GM19240 (cell line): ENCODE measurements at regions not wholly inside any gene's neighbourhood (a gene's known extent, or its start where the extent isn't known, plus 50 kb on each side); places are given as distances from the start of the nearest gene placed in this dataset.

Experiments used
- DNase-seq: peaks from one replicate; pipeline ENCODE4 v3.0.0; 2011; ENCODE audit warnings: low spot score; ENCODE audit not compliant: insufficient read length

- DNase-seq = no peak
Measured at GRCh38 chr1:81407000-81407821, 393.5 kb upstream of the ADGRL2 start.

DNA sequence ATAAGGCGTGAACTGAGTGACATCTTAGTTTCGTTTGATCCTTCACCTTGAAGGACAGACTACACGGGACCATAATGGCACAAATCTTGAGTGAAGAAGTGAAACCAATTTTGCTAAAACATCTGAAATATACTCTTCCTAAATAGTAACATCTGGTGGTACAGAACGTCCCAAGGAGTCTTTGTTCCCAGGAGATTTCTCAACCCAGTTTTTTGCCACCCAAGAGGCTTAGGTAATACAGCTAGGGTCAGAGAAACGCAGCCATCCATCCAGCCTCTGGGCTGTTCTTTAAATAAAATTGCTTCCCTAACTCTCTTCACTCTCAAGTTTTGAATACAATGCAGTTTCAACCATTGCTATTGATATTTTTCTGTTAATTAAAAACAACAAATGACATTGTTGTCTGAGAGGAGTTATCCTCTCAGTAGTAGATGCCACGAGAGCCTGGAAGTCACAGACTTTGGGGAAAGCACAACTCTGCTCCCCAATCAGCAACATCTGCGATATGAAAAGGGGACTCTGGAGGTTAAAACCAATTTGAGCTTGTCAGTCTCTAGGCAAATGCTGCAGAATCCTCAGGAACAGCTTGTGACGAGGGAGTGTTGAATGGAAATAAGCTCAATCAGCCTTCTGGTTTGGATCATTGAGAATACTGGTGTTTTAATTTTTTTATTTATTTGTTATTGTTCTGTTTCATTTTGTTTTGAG, 394.3 kb upstream of the ADGRL2 start:
- no peak for DNase-seq

DNA sequence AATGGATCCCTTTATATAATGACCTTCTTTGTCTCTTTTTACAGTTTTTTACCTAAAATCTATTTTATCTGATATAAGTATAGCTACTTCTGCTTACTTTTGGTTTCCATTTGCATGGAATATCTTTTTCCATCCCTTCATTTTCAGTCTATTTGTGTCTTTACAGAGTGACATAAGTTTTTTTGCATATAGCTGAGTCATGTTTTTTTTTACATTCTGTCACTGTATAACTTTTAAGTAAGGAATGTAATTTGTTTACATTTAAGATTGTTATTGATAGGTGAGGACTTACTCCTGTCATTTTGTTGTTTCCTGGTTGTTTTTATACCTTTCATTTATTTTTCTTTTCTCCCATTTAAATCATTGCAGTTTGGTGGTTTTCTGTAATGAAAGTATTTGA, 402.7 kb upstream of the ADGRL2 start:
- no peak for DNase-seq

DNA sequence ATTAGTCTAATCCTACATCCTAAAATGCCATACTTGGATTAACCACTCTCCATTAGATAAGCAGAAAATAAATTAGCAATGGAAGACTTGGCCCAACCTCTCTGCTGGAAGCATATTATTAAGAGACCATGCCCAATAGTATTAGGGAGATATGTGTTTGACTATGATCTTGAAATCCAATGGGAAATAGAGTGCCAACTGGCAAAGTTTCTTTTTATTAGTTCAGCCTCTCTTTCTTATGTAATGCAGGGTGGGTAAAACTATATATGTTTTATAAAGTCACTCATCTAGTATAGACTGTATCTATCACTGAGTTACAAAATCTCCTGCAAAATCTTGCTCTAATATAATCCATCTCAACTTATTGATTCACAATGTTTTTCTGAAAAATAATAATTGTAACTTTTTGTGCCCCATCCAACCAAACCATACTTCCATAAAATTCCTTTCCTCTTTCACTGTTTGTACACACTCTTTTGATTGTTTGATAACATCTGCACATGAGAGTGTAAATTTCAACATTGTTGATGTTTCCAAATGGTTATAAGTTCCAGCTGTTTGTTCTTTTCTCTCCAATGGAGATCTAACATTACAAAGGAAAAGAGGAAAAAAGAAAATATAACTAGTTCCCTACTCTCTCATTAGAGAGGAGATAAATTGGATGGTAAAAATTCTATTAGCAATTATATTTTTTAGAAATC, 408.1 kb upstream of the ADGRL2 start:
- DNase-seq = no peak

- DNase-seq = no peak
Measured at GRCh38 chr1:81391125-81391828, 409.5 kb upstream of the ADGRL2 start.

- no peak for DNase-seq
Measured at GRCh38 chr1:81388435-81388834, 412.3 kb upstream of the ADGRL2 start.

GRCh38 chr1:81387446-81387845, 413.3 kb upstream of the ADGRL2 start:
- no peak for DNase-seq

GRCh38 chr1:81382561-81382960, 418.2 kb upstream of the ADGRL2 start:
- DNase-seq = no peak

GRCh38 chr1:81381881-81382280, 418.9 kb upstream of the ADGRL2 start:
- no peak for DNase-seq

- DNase-seq = no peak
Measured at GRCh38 chr1:81380436-81380835, 420.3 kb upstream of the ADGRL2 start.

- DNase-seq = no peak
Measured at GRCh38 chr1:81379430-81379829, 421.3 kb upstream of the ADGRL2 start.

- no peak for DNase-seq
Measured at GRCh38 chr1:81377406-81377805, 423.3 kb upstream of the ADGRL2 start.

DNA sequence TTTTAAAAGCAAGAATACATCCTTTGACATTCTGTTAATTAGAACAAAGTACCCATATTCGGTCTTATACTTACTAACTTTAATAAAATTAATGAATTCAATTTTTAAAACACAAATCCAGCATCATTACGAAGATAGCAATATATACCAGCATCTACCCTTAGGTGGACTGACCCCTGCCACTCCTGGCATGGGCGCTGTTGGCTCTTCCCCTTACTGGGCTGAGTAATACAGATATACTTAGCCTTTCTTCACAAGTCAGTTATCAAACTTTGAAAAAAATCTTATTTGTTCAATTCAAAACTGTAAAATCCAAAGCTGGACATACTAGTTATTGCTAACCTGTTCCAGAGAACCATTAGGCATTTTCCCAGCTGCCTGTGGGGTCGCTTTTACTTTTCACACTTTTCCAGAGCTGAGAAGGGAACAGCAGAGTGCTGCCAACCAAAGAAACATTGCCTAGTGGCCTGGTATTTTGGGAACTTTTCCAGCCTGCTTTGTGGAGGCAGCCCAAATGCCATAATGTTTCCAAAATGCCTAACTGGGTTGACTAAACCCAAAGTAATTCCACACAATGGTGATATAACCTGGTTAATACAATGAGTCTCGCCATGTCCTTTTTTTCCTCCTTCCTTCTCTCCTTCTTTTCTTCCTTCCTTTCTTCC, 424.7 kb upstream of the ADGRL2 start:
- no peak for DNase-seq

- DNase-seq = no peak
Measured at GRCh38 chr1:81374481-81374880, 426.3 kb upstream of the ADGRL2 start.

- DNase-seq = no peak
Measured at GRCh38 chr1:81371864-81372263, 428.9 kb upstream of the ADGRL2 start.

- no peak for DNase-seq
Measured at GRCh38 chr1:81369833-81370232, 430.9 kb upstream of the ADGRL2 start.

GRCh38 chr1:81366173-81366572, 434.6 kb upstream of the ADGRL2 start:
- DNase-seq = no peak

DNA sequence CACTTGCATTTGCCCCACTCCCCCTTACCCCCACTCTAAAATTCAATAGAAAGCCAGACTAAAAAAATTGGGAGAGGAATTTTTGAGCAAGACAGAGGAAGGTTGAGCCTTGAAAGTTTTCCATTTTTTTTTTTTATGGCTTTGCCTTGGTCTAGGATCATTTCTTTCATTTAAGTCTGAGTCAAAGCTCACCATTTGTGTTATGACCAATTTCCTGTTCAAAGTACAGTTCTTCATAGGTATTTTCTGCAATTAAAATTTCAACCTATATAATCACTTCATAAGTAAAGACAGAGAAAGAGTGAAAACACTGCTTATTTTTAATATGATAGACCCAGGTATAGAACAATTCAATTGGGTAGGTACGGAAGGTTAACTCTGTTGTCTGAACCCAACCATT, 436.6 kb upstream of the ADGRL2 start:
- no peak for DNase-seq

DNA sequence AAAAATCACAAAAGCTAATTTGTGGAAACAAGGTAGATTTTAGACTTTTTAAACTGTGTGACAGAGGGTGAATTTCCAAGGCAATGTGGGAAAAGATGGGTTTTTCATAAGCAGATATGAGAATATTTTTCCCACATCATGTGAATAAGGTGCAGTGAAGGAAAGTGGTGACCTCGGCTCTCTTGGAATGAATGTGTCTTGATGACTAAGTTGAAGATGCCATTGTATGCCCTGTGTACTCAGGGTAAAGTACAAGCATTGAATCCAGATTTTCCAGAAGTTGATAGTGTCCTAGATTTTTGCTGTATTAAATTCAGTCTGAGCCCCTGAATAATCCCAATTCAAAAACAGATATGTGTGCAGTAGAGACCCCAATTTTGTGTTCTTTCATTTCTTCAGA, 442.6 kb upstream of the ADGRL2 start:
- no peak for DNase-seq

- no peak for DNase-seq
Measured at GRCh38 chr1:81351864-81352263, 448.9 kb upstream of the ADGRL2 start.
